Caco-2 (cell line): ENCODE measurements at regions not wholly inside any gene's neighbourhood (a gene's known extent, or its start where the extent isn't known, plus 50 kb on each side); places are given as distances from the start of the nearest gene placed in this dataset.

Experiments
- BruUV-seq: library from RNA; stranded (reverse); fragments of 400-500 nt; replicated peaks from 2 replicates; lab custom pipeline; 2021; lab: Mats Ljungman, UMichigan
- CTCF ChIA-PET: fragments of 300-600 bp; sonication (Branson Sonifier 250); formaldehyde crosslinking; loops from one replicate; lab custom pipeline; 2022; ENCODE audit warnings: antibody characterized with exemption; lab: Charles Lee
- POLR2A ChIA-PET: fragments of 300-600 bp; sonication (Branson Sonifier 250); formaldehyde crosslinking; loops from one replicate; lab custom pipeline; 2022; ENCODE audit warnings: antibody characterized with exemption; lab: Charles Lee
- DNase-seq, 2 experiments: peaks; one replicate each; pipeline versions ENCODE4 v3.0.0 to v3.0.0-alpha.2; 2020 to 2022
- H3K27me3 ChIP-seq: replicated peaks from 2 replicates; pipeline ENCODE4 v1.6.0; 2011; ENCODE audit warnings: low read length; ENCODE audit not compliant: control insufficient read depth, insufficient read depth
- H3K36me3 ChIP-seq: 2 replicates; pipeline ENCODE4 v1.5.1; 2011; ENCODE audit warnings: low read length; ENCODE audit not compliant: control insufficient read depth, insufficient read depth
- H3K4me1 ChIP-seq: fragments of 250-450 bp; sonication (Bioruptor Pico); 2 replicates; pipeline ENCODE4 v1.5.1; 2020; ENCODE audit warnings: mild to moderate bottlenecking
- H3K4me3 ChIP-seq: 2 replicates; pipeline ENCODE4 v1.5.1; 2011; ENCODE audit warnings: low read depth, mild to moderate bottlenecking, control low read depth, low read length
- H3K9me3 ChIP-seq: fragments of 250-450 bp; sonication (Bioruptor Pico); 2 replicates; pipeline ENCODE4 v1.5.1; 2020; ENCODE audit warnings: mild to moderate bottlenecking, moderate library complexity
- H3K27ac Mint-ChIP-seq: one replicate; pipeline ENCODE4 v1.8.0; 2022; ENCODE audit warnings: mixed read lengths; ENCODE audit not compliant: unreplicated experiment
- H3K27me3 Mint-ChIP-seq: one replicate; pipeline ENCODE4 v1.8.0; 2022; ENCODE audit warnings: mixed read lengths; ENCODE audit not compliant: insufficient read depth, unreplicated experiment
- H3K36me3 Mint-ChIP-seq: one replicate; pipeline ENCODE4 v1.8.0; 2022; ENCODE audit warnings: mild to moderate bottlenecking, mixed read lengths; ENCODE audit not compliant: insufficient read depth, unreplicated experiment
- H3K4me1 Mint-ChIP-seq: one replicate; pipeline ENCODE4 v1.8.0; 2022; ENCODE audit warnings: low read depth, mixed read lengths; ENCODE audit not compliant: unreplicated experiment
- H3K4me3 Mint-ChIP-seq: one replicate; pipeline ENCODE4 v1.8.0; 2022; ENCODE audit warnings: mild to moderate bottlenecking, moderate library complexity, mixed read lengths; ENCODE audit not compliant: unreplicated experiment
- H3K9me3 Mint-ChIP-seq: one replicate; pipeline ENCODE4 v1.8.0; 2022; ENCODE audit warnings: mixed read lengths; ENCODE audit not compliant: unreplicated experiment
- intact Hi-C: fragments of 100-400 bp; cut with micrococcal nuclease; formaldehyde crosslinking; loops from one replicate; pipeline ENCODE4 v1.10.0; 2022; ENCODE audit not compliant: unreplicated experiment
- TF ChIP-seq, protein P1 (sequence below), 2 experiments: fragments of 200-600 bp in 1 of 2; IDR thresholded peaks; 1 replicate in 1 of 2; 2 replicates in 1 of 2; pipeline versions ENCODE4 v1.5.1 to v1.8.0; 2011 to 2022; ENCODE audit warnings: antibody characterized with exemption in 1 of 2, control low read depth in 1 of 2, inconsistent platforms in 1 of 2, low read depth in 1 of 2, low read length in 1 of 2, mild to moderate bottlenecking in 1 of 2, moderate library complexity in 1 of 2; ENCODE audit not compliant: insufficient read depth in 1 of 2, severe bottlenecking in 1 of 2, unreplicated experiment in 1 of 2

DNA sequence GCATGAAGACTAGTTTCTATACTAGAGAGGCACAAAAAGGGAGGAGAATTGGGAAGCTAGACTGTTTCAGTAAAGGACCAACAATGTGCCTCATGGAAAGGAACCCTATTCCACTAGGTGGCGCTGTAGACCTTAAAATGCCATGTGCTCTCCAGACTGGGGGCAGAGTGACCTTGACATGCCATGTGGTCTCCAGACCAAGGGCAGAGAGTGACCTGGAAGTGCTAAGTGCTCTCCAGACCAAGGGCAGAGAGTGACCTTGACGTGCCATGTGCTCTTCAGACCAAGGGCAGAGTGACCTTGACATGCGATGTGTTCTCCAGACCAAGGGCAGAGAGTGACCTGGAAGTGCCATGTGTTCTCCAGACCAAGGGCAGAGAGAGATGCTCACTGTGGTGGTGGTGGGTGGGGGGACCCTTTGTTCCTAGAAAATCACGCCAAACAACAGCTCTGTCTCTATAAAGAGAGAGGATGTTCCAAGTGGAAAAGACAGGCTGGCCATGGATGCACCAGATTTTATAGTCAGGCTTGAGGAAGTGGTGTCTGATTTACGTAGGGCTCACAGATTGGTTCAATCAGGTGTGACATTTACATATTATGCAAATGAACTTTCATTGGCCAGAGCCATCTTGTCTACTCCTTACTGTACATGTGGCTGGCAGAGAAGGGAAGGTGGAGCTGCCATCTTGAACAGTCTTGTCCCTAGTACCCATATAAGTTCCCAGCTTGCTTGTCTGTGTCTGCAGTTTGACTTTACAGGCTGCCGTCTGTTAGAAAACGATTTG lies 344.0 kb upstream of the DDX18 start:
- no peaks in the 10 kb centered on the region for H3K36me3 Mint-ChIP-seq
- DNase-seq, result peak; percentile 54 to 64
- ChIA-PET POLR2A (no interaction called here), CTCF (interaction anchor here (1.0 to 1.3 kb wide), 2 partner anchors 301 to 315 kb away, joined by 3 to 5 read pairs; no protein-coding TSS in a partner anchor)
- intact Hi-C loops, result loop anchor here (1.0 to 5.0 kb wide), 4 partner anchors 66 to 315 kb away; no protein-coding TSS in a partner anchor
- no TSS peak for BruUV-seq
- TF ChIP-seq, protein P1, sequence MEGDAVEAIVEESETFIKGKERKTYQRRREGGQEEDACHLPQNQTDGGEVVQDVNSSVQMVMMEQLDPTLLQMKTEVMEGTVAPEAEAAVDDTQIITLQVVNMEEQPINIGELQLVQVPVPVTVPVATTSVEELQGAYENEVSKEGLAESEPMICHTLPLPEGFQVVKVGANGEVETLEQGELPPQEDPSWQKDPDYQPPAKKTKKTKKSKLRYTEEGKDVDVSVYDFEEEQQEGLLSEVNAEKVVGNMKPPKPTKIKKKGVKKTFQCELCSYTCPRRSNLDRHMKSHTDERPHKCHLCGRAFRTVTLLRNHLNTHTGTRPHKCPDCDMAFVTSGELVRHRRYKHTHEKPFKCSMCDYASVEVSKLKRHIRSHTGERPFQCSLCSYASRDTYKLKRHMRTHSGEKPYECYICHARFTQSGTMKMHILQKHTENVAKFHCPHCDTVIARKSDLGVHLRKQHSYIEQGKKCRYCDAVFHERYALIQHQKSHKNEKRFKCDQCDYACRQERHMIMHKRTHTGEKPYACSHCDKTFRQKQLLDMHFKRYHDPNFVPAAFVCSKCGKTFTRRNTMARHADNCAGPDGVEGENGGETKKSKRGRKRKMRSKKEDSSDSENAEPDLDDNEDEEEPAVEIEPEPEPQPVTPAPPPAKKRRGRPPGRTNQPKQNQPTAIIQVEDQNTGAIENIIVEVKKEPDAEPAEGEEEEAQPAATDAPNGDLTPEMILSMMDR (IDR thresholded peaks at IDR 0.05; ENCODE audit: insufficient read depth in 1 of 2, low read depth in 1 of 2, low read length in 1 of 2, severe bottlenecking in 1 of 2, unreplicated experiment in 1 of 2), result peak; percentile 58 to 72
- H3K4me1 ChIP-seq, result no peaks in the 10 kb centered on the region
- H3K36me3 ChIP-seq, result no peaks in the 10 kb centered on the region
- no peak overlapping the region for H3K4me3 ChIP-seq
- H3K4me3 Mint-ChIP-seq, result no peak overlapping the region
- H3K27me3 ChIP-seq, result no peaks in the 10 kb centered on the region
- no peaks in the 10 kb centered on the region for H3K9me3 Mint-ChIP-seq
- no peak overlapping the region for H3K27ac Mint-ChIP-seq
- peaks cover 6% of the 10 kb centered on the region for H3K27me3 Mint-ChIP-seq
- H3K9me3 ChIP-seq, result no peaks in the 10 kb centered on the region
- no peaks in the 10 kb centered on the region for H3K4me1 Mint-ChIP-seq

DNA sequence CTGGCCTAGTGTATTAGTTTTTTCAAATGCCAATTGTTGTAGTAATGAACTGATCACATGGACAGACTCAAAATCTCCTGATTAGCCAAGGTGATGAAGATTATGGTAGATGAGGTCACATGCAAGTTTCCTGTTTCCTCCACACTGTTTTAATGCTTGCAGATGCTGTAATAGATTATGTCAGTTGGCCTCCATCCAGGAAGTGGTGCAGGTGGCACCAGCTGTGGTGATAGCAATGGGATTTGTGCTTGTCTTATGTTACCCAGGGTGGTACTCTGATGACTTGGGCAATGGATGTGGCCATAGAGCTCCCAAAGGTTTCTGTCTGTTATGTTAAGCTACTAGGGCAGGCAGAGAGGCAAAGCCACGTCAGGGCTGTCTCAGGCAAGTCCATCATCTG lies 332.9 kb upstream of the DDX18 start:
- TF ChIP-seq, protein P1 (IDR thresholded peaks at IDR 0.05; ENCODE audit: insufficient read depth in 1 of 2, low read depth in 1 of 2, low read length in 1 of 2, severe bottlenecking in 1 of 2, unreplicated experiment in 1 of 2), result no peak
- intact Hi-C loops, result no loop called here
- Mint-ChIP-seq H3K27ac (no peak overlapping the region), H3K4me1 (no peaks in the 10 kb centered on the region), H3K36me3 (no peaks in the 10 kb centered on the region), H3K9me3 (peaks cover 13% of the 10 kb centered on the region), H3K27me3 (no peaks in the 10 kb centered on the region), H3K4me3 (no peak overlapping the region)
- DNase-seq, result no peak
- Histone ChIP-seq H3K36me3 (no peaks in the 10 kb centered on the region), H3K4me3 (no peak overlapping the region), H3K27me3 (no peaks in the 10 kb centered on the region), H3K4me1 (no peaks in the 10 kb centered on the region), H3K9me3 (no peaks in the 10 kb centered on the region)
- ChIA-PET POLR2A (no interaction called here), CTCF (no interaction called here)
- no TSS peak for BruUV-seq

DNA sequence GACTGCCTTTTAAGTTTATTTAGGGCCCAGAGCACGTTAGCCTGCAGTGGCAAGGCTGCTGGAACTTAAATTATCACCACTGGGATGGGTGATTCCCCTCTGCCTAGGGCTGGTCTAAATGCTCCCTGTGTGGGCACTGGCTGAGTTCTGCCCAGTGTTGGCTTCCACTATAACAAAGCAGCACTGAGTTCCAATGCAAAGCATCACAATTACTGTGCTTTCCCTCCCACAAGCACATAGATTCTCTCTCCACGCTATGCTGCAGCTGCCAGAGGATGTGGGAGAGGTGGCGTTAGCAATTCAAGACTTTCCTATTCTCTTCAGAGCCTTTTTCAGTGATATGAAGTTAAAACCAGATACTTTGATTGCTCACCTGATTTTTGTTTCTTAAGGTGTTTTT lies 328.9 kb upstream of the DDX18 start:
- no peak overlapping the region for H3K4me3 Mint-ChIP-seq
- no peaks in the 10 kb centered on the region for H3K36me3 ChIP-seq
- H3K9me3 Mint-ChIP-seq, result peaks cover 16% of the 10 kb centered on the region
- CTCF ChIA-PET, result no interaction called here
- BruUV-seq, result no TSS peak
- no peak overlapping the region for H3K4me3 ChIP-seq
- no peaks in the 10 kb centered on the region for H3K27me3 ChIP-seq
- DNase-seq, result no peak
- no peak overlapping the region for H3K27ac Mint-ChIP-seq
- no peaks in the 10 kb centered on the region for H3K9me3 ChIP-seq
- POLR2A ChIA-PET, result no interaction called here
- no peaks in the 10 kb centered on the region for H3K27me3 Mint-ChIP-seq
- TF ChIP-seq, protein P1 (IDR thresholded peaks at IDR 0.05; ENCODE audit: insufficient read depth in 1 of 2, low read depth in 1 of 2, low read length in 1 of 2, severe bottlenecking in 1 of 2, unreplicated experiment in 1 of 2), result no peak
- no peaks in the 10 kb centered on the region for H3K4me1 Mint-ChIP-seq
- intact Hi-C loops, result no loop called here
- H3K36me3 Mint-ChIP-seq, result no peaks in the 10 kb centered on the region
- no peaks in the 10 kb centered on the region for H3K4me1 ChIP-seq
